OCI-LY3 (cell line): ENCODE measurements at regions not wholly inside any gene's neighbourhood (a gene's known extent, or its start where the extent isn't known, plus 50 kb on each side); places are given as distances from the start of the nearest gene placed in this dataset.
"Not testable (repeated sequence)": the region's sequence is repeated elsewhere in the genome, so short reads cannot be mapped to it uniquely, and the experiment has no call there.

ENCODE experiments used
- H2AFZ ChIP-seq: fragments of 200-600, 300-600 bp; shearing (Covaris generic); 2 replicates; pipeline ENCODE4 v1.6.0; 2014; ENCODE audit warnings: antibody characterized with exemption, low read depth, low read length
- H3K27ac ChIP-seq: fragments of 200-600, 300-600 bp; sonication (generic); 2 replicates; pipeline ENCODE4 v1.5.1; 2014; ENCODE audit warnings: mild to moderate bottlenecking, low read length, moderate library complexity, mixed read lengths
- H3K27me3 ChIP-seq: fragments of 200-600, 300-600 bp; sonication (generic); 2 replicates; pipeline ENCODE4 v1.6.1; 2014; ENCODE audit warnings: low read depth, low read length, mixed read lengths
- H3K36me3 ChIP-seq: fragments of 200-600, 300-600 bp; sonication (generic); replicated peaks from 2 replicates; pipeline ENCODE3; 2014; ENCODE audit warnings: low read depth, low read length, mixed read lengths
- H3K4me1 ChIP-seq: fragments of 300-600, 200-600 bp; sonication (generic); 2 replicates; pipeline ENCODE4 v1.6.1; 2014; ENCODE audit warnings: low read length, mixed read lengths
- H3K4me2 ChIP-seq: fragments of 200-600, 300-600 bp; sonication (generic); 2 replicates; pipeline ENCODE4 v1.6.1; 2014; ENCODE audit warnings: low read length, mixed read lengths
- H3K4me3 ChIP-seq: fragments of 300-600, 200-600 bp; sonication (generic); 2 replicates; pipeline ENCODE4 v1.5.1; 2014; ENCODE audit warnings: antibody characterized with exemption, mild to moderate bottlenecking, low read length, moderate library complexity
- H3K79me2 ChIP-seq: fragments of 300-600, 200-600 bp; shearing (Covaris generic); 2 replicates; pipeline ENCODE4 v1.6.1; 2014; ENCODE audit warnings: mild to moderate bottlenecking, low read length, mixed read lengths
- H3K9ac ChIP-seq: fragments of 300-600, 200-600 bp; shearing (Covaris generic); 2 replicates; pipeline ENCODE4 v1.6.0; 2014; ENCODE audit warnings: mild to moderate bottlenecking, low read length, moderate library complexity
- H3K9me3 ChIP-seq: fragments of 200-600, 300-600 bp; shearing (Covaris generic); 2 replicates; pipeline ENCODE4 v1.6.1; 2014; ENCODE audit warnings: low read length, mixed read lengths; ENCODE audit not compliant: insufficient read depth
- H4K20me1 ChIP-seq: fragments of 200-600, 300-600 bp; sonication (generic); 2 replicates; pipeline ENCODE4 v1.6.1; 2016; ENCODE audit warnings: low read length, mixed read lengths; ENCODE audit not compliant: insufficient read depth
- CTCF ChIP-seq: fragments of 200-600, 300-600 bp; sonication (generic); IDR thresholded peaks from 2 replicates; pipeline ENCODE4 v1.5.1; 2014; ENCODE audit warnings: antibody characterized with exemption, low read length, low read depth
- EZH2phosphoT487 ChIP-seq: fragments of 200-600 bp; shearing (Covaris generic); IDR thresholded peaks from 2 replicates; pipeline ENCODE4 v1.6.1; 2018; ENCODE audit warnings: antibody characterized with exemption, mixed run types, low read depth

GRCh38 chr7:140275069-140275965, 98.5 kb upstream of the KDM7A start:
- Histone ChIP-seq H3K27ac (no peak overlapping the region), H2AFZ (no peak overlapping the region), H3K4me2 (no peak overlapping the region), H3K9ac (no peak overlapping the region), H3K27me3 (peaks cover 37% of the 10 kb centered on the region), H4K20me1 (no peaks in the 10 kb centered on the region), H3K36me3 (no peaks in the 10 kb centered on the region), H3K4me1 (no peaks in the 10 kb centered on the region), H3K79me2 (no peaks in the 10 kb centered on the region), H3K4me3 (no peak overlapping the region), H3K9me3 (no peaks in the 10 kb centered on the region)
- TF ChIP-seq EZH2phosphoT487 = no peak
- no peak for TF ChIP-seq CTCF

GRCh38 chr7:140273417-140273816, 96.6 kb upstream of the KDM7A start:
- no peak for TF ChIP-seq EZH2phosphoT487
- TF ChIP-seq CTCF = no peak
- Histone ChIP-seq H3K9me3 (no peaks in the 10 kb centered on the region), H3K4me1 (no peaks in the 10 kb centered on the region), H3K27ac (no peak overlapping the region), H3K4me3 (no peak overlapping the region), H3K9ac (no peak overlapping the region), H3K36me3 (no peaks in the 10 kb centered on the region), H3K27me3 (peaks cover 24% of the 10 kb centered on the region), H3K4me2 (no peak overlapping the region), H2AFZ (no peak overlapping the region), H3K79me2 (no peaks in the 10 kb centered on the region), H4K20me1 (no peaks in the 10 kb centered on the region)

- not testable (repeated sequence) for H3K4me1 ChIP-seq, H3K9me3 ChIP-seq, H2AFZ ChIP-seq, H3K27ac ChIP-seq, H3K4me2 ChIP-seq, H3K36me3 ChIP-seq, H3K9ac ChIP-seq, H4K20me1 ChIP-seq, H3K79me2 ChIP-seq, H3K4me3 ChIP-seq
- peaks cover 18% of the 10 kb centered on the region for H3K27me3 ChIP-seq
Observed at GRCh38 chr7:140271643-140271968, 94.8 kb upstream of the KDM7A start.

GRCh38 chr7:140269004-140269638, 92.3 kb upstream of the KDM7A start:
- Histone ChIP-seq H3K27ac (no peak overlapping the region), H3K4me1 (no peaks in the 10 kb centered on the region), H3K79me2 (no peaks in the 10 kb centered on the region), H3K36me3 (no peaks in the 10 kb centered on the region), H2AFZ (no peak overlapping the region), H3K9me3 (no peaks in the 10 kb centered on the region), H3K4me3 (no peak overlapping the region), H4K20me1 (no peaks in the 10 kb centered on the region), H3K4me2 (no peak overlapping the region), H3K27me3 (peaks cover 7% of the 10 kb centered on the region), H3K9ac (no peak overlapping the region)
- TF ChIP-seq EZH2phosphoT487 (no peak), CTCF (no peak)
